ENCODE measurements at regions not wholly inside any gene's neighbourhood (a gene's known extent, or its start where the extent isn't known, plus 50 kb on each side); places are given as distances from the start of the nearest gene placed in this dataset.

DNA sequence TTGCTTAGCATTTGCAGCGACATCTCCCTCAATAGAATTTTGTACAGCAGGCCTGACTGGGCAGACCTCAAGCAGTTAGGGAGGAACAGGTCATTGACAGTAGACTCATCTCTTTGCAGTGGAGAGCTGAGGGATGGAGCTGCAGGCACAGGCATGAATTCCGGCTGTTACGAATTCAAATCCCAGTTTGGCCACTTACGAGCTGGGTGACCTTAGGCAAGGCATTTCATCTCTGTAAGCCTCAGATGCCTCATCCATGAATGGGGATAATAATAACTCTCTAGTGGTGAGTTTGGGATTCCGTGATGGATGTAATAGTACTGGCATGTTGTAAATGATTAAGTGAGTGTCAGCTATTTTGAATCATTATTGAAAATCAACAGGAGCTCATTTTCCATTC lies 195.3 kb downstream of the SEMA6A start:
- TF ChIP-seq, protein P1, sequence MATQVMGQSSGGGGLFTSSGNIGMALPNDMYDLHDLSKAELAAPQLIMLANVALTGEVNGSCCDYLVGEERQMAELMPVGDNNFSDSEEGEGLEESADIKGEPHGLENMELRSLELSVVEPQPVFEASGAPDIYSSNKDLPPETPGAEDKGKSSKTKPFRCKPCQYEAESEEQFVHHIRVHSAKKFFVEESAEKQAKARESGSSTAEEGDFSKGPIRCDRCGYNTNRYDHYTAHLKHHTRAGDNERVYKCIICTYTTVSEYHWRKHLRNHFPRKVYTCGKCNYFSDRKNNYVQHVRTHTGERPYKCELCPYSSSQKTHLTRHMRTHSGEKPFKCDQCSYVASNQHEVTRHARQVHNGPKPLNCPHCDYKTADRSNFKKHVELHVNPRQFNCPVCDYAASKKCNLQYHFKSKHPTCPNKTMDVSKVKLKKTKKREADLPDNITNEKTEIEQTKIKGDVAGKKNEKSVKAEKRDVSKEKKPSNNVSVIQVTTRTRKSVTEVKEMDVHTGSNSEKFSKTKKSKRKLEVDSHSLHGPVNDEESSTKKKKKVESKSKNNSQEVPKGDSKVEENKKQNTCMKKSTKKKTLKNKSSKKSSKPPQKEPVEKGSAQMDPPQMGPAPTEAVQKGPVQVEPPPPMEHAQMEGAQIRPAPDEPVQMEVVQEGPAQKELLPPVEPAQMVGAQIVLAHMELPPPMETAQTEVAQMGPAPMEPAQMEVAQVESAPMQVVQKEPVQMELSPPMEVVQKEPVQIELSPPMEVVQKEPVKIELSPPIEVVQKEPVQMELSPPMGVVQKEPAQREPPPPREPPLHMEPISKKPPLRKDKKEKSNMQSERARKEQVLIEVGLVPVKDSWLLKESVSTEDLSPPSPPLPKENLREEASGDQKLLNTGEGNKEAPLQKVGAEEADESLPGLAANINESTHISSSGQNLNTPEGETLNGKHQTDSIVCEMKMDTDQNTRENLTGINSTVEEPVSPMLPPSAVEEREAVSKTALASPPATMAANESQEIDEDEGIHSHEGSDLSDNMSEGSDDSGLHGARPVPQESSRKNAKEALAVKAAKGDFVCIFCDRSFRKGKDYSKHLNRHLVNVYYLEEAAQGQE (IDR thresholded peaks at IDR 0.05; ENCODE audit: insufficient read depth in 1 of 2, low read depth in 2 of 2, low read length in 1 of 2), result no peak
- TF ChIP-seq, protein P2, sequence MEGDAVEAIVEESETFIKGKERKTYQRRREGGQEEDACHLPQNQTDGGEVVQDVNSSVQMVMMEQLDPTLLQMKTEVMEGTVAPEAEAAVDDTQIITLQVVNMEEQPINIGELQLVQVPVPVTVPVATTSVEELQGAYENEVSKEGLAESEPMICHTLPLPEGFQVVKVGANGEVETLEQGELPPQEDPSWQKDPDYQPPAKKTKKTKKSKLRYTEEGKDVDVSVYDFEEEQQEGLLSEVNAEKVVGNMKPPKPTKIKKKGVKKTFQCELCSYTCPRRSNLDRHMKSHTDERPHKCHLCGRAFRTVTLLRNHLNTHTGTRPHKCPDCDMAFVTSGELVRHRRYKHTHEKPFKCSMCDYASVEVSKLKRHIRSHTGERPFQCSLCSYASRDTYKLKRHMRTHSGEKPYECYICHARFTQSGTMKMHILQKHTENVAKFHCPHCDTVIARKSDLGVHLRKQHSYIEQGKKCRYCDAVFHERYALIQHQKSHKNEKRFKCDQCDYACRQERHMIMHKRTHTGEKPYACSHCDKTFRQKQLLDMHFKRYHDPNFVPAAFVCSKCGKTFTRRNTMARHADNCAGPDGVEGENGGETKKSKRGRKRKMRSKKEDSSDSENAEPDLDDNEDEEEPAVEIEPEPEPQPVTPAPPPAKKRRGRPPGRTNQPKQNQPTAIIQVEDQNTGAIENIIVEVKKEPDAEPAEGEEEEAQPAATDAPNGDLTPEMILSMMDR (IDR thresholded peaks at IDR 0.05), result no peak
- no peak for TF ChIP-seq SIN3A (IDR thresholded peaks at IDR 0.05; ENCODE audit: borderline replicate concordance, insufficient read depth, low read depth, low read length)
- TF ChIP-seq TCF7L2 (IDR thresholded peaks at IDR 0.05; ENCODE audit: low read depth, low read length), result no peak
- TF ChIP-seq POLR2AphosphoS5 (IDR thresholded peaks at IDR 0.05; ENCODE audit: low read depth, low read length), result no peak
- no peak overlapping the region for H3K4me3 ChIP-seq (ENCODE audit: low read depth in 2 of 2, low read length in 2 of 2)
- no peak for ATAC-seq
- ChIA-PET CTCF (no interaction called here), POLR2A (no interaction called here)
- no peak overlapping the region for H3K27ac ChIP-seq (ENCODE audit: low read length)
- in situ Hi-C loops (cut with HindIII; ENCODE audit: low pct_unique_long_range_greater_than_20kb, low sequenced_read_pairs), result no loop called here
- no peaks in the 10 kb centered on the region for H3K36me3 ChIP-seq (ENCODE audit: control insufficient read depth, insufficient read depth, low read length)
- no peaks in the 10 kb centered on the region for H3K27me3 ChIP-seq (ENCODE audit: control insufficient read depth, insufficient read depth, low read length)
- H3K4me1 ChIP-seq (ENCODE audit: control insufficient read depth, insufficient read depth, low read length), result no peaks in the 10 kb centered on the region
- no peak for DNase-seq (ENCODE audit: low read depth, low spot score)
- no TSS peak for BruUV-seq (replicated peaks)
- intact Hi-C loops (cut with micrococcal nuclease; ENCODE audit: unreplicated experiment), result no loop called here
- no peaks in the 10 kb centered on the region for H3K9me3 ChIP-seq (ENCODE audit: control insufficient read depth, insufficient read depth, low read depth, low read length)

DNA sequence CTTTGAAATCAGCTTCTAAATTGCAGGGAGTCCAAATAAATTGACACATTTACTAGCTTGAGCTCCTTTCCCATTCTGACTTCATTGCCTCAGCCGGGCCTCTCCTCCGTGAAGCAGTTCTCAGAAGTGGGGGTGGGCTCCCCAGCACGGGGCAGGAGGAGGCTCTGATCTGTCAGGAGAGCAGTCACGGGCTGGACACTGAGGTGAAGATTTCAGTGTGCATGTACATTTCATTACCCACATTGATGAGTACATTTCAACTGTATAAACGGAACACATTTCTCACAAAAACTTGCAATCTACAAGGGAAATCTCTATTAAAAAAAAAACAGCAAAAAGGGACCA lies 195.9 kb downstream of the SEMA6A start:
- H3K27me3 ChIP-seq (ENCODE audit: control insufficient read depth, insufficient read depth, low read length), result no peaks in the 10 kb centered on the region
- ChIA-PET POLR2A (no interaction called here), CTCF (no interaction called here)
- no peaks in the 10 kb centered on the region for H3K36me3 ChIP-seq (ENCODE audit: control insufficient read depth, insufficient read depth, low read length)
- ATAC-seq, result no peak
- no peak overlapping the region for H3K4me3 ChIP-seq (ENCODE audit: low read depth in 2 of 2, low read length in 2 of 2)
- no TSS peak for BruUV-seq (replicated peaks)
- DNase-seq (ENCODE audit: low read depth, low spot score), result no peak
- intact Hi-C loops (cut with micrococcal nuclease; ENCODE audit: unreplicated experiment), result no loop called here
- TF ChIP-seq, protein P2 (IDR thresholded peaks at IDR 0.05), result no peak
- TF ChIP-seq POLR2AphosphoS5 (IDR thresholded peaks at IDR 0.05; ENCODE audit: low read depth, low read length) (no peak), SIN3A (IDR thresholded peaks at IDR 0.05; ENCODE audit: borderline replicate concordance, insufficient read depth, low read depth, low read length) (no peak), TCF7L2 (IDR thresholded peaks at IDR 0.05; ENCODE audit: low read depth, low read length) (no peak)
- TF ChIP-seq, protein P1 (IDR thresholded peaks at IDR 0.05; ENCODE audit: insufficient read depth in 1 of 2, low read depth in 2 of 2, low read length in 1 of 2), result no peak
- no peaks in the 10 kb centered on the region for H3K9me3 ChIP-seq (ENCODE audit: control insufficient read depth, insufficient read depth, low read depth, low read length)
- in situ Hi-C loops (cut with HindIII; ENCODE audit: low pct_unique_long_range_greater_than_20kb, low sequenced_read_pairs), result no loop called here
- H3K4me1 ChIP-seq (ENCODE audit: control insufficient read depth, insufficient read depth, low read length), result no peaks in the 10 kb centered on the region
- no peak overlapping the region for H3K27ac ChIP-seq (ENCODE audit: low read length)

Measured in Panc1 (cell line).